Common myeloid progenitor, CD34-positive (primary cell): ENCODE measurements at regions not wholly inside any gene's neighbourhood (a gene's known extent, or its start where the extent isn't known, plus 50 kb on each side); places are given as distances from the start of the nearest gene placed in this dataset.

Source experiments
- CTCF ChIA-PET: fragments of 350-600 bp; sonication (Branson Sonifier 250); formaldehyde crosslinking; loops from one replicate; lab custom pipeline; 2021; ENCODE audit warnings: antibody characterized with exemption; lab: Charles Lee
- POLR2A ChIA-PET: fragments of 350-600 bp; sonication (Branson Sonifier 250); formaldehyde crosslinking; loops from one replicate; lab custom pipeline; 2021; ENCODE audit warnings: antibody characterized with exemption; lab: Charles Lee
- DNase-seq, 3 donors: peaks; one replicate each; pipeline versions ENCODE4 v3.0.0 to v3.0.0-alpha.2; 2013
- H3K27ac ChIP-seq, 2 experiments: 1 replicate in 1 of 2; 2 replicates in 1 of 2; pipeline ENCODE4 v1.7.0; 2013; ENCODE audit warnings: inconsistent platforms in 2 of 2, low read length in 2 of 2, mild to moderate bottlenecking in 2 of 2, low read depth in 1 of 2, moderate library complexity in 1 of 2; ENCODE audit not compliant: severe bottlenecking in 2 of 2, insufficient read depth in 1 of 2, poor library complexity in 1 of 2
- H3K27me3 ChIP-seq, 5 experiments: replicated peaks in 2 of 5; 1 replicate in 3 of 5; 2 replicates in 2 of 5; pipeline versions ENCODE4 v1.6.1 to v1.7.0; 2013; ENCODE audit warnings: low read length in 4 of 5, mild to moderate bottlenecking in 2 of 5, moderate library complexity in 2 of 5, inconsistent platforms in 1 of 5; ENCODE audit not compliant: insufficient read depth in 5 of 5, control insufficient read depth in 4 of 5
- H3K36me3 ChIP-seq, 4 experiments: 1 replicate in 2 of 4; 2 replicates in 2 of 4; pipeline versions ENCODE4 v1.6.1 to v1.7.0; 2013; ENCODE audit warnings: low read length in 3 of 4, control low read depth in 1 of 4, mild to moderate bottlenecking in 1 of 4; ENCODE audit not compliant: control insufficient read depth in 4 of 4, insufficient read depth in 4 of 4
- H3K4me1 ChIP-seq, 4 experiments: 1 replicate in 3 of 4; 2 replicates in 1 of 4; pipeline versions ENCODE4 v1.6.1 to v1.7.1; 2013; ENCODE audit warnings: low read length in 3 of 4, mild to moderate bottlenecking in 3 of 4, control low read depth in 1 of 4, inconsistent platforms in 1 of 4, moderate library complexity in 1 of 4; ENCODE audit not compliant: control insufficient read depth in 4 of 4, insufficient read depth in 4 of 4; ENCODE audit errors: control extremely low read depth in 1 of 4
- H3K4me3 ChIP-seq, 7 experiments: 1 replicate in 4 of 7; 2 replicates in 3 of 7; pipeline versions ENCODE4 v1.5.1 to v1.7.0; 2013; ENCODE audit warnings: mild to moderate bottlenecking in 7 of 7, low read length in 6 of 7, moderate library complexity in 6 of 7, inconsistent platforms in 2 of 7, low read depth in 2 of 7, control low read depth in 1 of 7; ENCODE audit not compliant: insufficient read depth in 4 of 7, control insufficient read depth in 1 of 7; ENCODE audit errors: extremely low read depth in 1 of 7
- H3K9me3 ChIP-seq, 5 experiments: 1 replicate in 4 of 5; 2 replicates in 1 of 5; pipeline versions ENCODE4 v1.6.1 to v1.7.1; 2013; ENCODE audit warnings: low read length in 4 of 5, mild to moderate bottlenecking in 2 of 5, inconsistent platforms in 1 of 5, low read depth in 1 of 5, moderate library complexity in 1 of 5; ENCODE audit not compliant: control insufficient read depth in 4 of 5, insufficient read depth in 2 of 5; ENCODE audit errors: control extremely low read depth in 1 of 5
- WGBS: methylation state at CpG from one replicate; pipeline ENCODE4 v1.1.5; 2013; ENCODE audit not compliant: insufficient coverage; 5-methylcytosine and 5-hydroxymethylcytosine counted together

GRCh38 chr2:113838744-113839444 is 51.0 kb upstream of the ACTR3 start:
- no peak overlapping the region for H3K4me3 ChIP-seq
- ChIA-PET CTCF (interaction anchor here (0.6 kb wide), 1 partner anchor 133 kb away, joined by 3 read pairs; no protein-coding TSS in a partner anchor), POLR2A (no interaction called here)
- DNase-seq = no peak
- no peak overlapping the region for H3K27ac ChIP-seq
- WGBS = 100% methylated on average over 2 of the region's 3 CpGs
- H3K36me3 ChIP-seq = no peaks in the 10 kb centered on the region
- H3K9me3 ChIP-seq = no peaks in the 10 kb centered on the region
- no peaks in the 10 kb centered on the region for H3K4me1 ChIP-seq
- H3K27me3 ChIP-seq = no peaks in the 10 kb centered on the region

GRCh38 chr2:113838277-113838676 is 51.6 kb upstream of the ACTR3 start:
- no peak overlapping the region for H3K4me3 ChIP-seq
- DNase-seq = no peak
- no CpG with 5 or more reads among the region's 2 CpGs for WGBS
- no peaks in the 10 kb centered on the region for H3K4me1 ChIP-seq
- H3K36me3 ChIP-seq = no peaks in the 10 kb centered on the region
- H3K27me3 ChIP-seq = no peaks in the 10 kb centered on the region
- ChIA-PET POLR2A (no interaction called here), CTCF (interaction anchor here (0.9 kb wide), 1 partner anchor 14 kb away, joined by 3 read pairs; no protein-coding TSS in a partner anchor)
- no peaks in the 10 kb centered on the region for H3K9me3 ChIP-seq
- H3K27ac ChIP-seq = no peak overlapping the region

- DNase-seq = no peak
- Histone ChIP-seq H3K4me3 (no peak overlapping the region), H3K9me3 (no peaks in the 10 kb centered on the region), H3K36me3 (no peaks in the 10 kb centered on the region), H3K27ac (no peak overlapping the region), H3K27me3 (no peaks in the 10 kb centered on the region), H3K4me1 (no peaks in the 10 kb centered on the region)
- WGBS = 97% methylated on average over 10 of the region's 11 CpGs
- CTCF ChIA-PET = no interaction called here
- POLR2A ChIA-PET = no interaction called here
Observed at GRCh38 chr2:113834051-113834730, 55.7 kb upstream of the ACTR3 start.

GRCh38 chr2:113832795-113833290 is 57.0 kb upstream of the ACTR3 start:
- H3K27ac ChIP-seq = no peak overlapping the region
- H3K4me3 ChIP-seq = no peak overlapping the region
- no peaks in the 10 kb centered on the region for H3K36me3 ChIP-seq
- ChIA-PET POLR2A (no interaction called here), CTCF (no interaction called here)
- H3K27me3 ChIP-seq = no peaks in the 10 kb centered on the region
- WGBS = no CpG with 5 or more reads among the region's 4 CpGs
- H3K4me1 ChIP-seq = no peaks in the 10 kb centered on the region
- H3K9me3 ChIP-seq = peaks cover 0 to 2% (median 0%) of the 10 kb centered on the region in 5 experiments
- no peak for DNase-seq

- Histone ChIP-seq H3K4me1 (no peaks in the 10 kb centered on the region), H3K36me3 (no peaks in the 10 kb centered on the region), H3K27me3 (no peaks in the 10 kb centered on the region), H3K27ac (no peak overlapping the region), H3K9me3 (peaks cover 0 to 2% (median 0%) of the 10 kb centered on the region in 5 experiments), H3K4me3 (no peak overlapping the region)
- ChIA-PET POLR2A (no interaction called here), CTCF (no interaction called here)
- DNase-seq = no peak
- WGBS = 89% methylated on average over 5 of the region's 6 CpGs
Observed at GRCh38 chr2:113831161-113831560, 58.7 kb upstream of the ACTR3 start.

- CTCF ChIA-PET = interaction anchor here (0.8 to 1.0 kb wide), 2 partner anchors 10 to 11 kb away, joined by 3 read pairs; no protein-coding TSS in a partner anchor
- no peak for DNase-seq
- H3K36me3 ChIP-seq = no peaks in the 10 kb centered on the region
- no peak overlapping the region for H3K4me3 ChIP-seq
- POLR2A ChIA-PET = no interaction called here
- no peaks in the 10 kb centered on the region for H3K4me1 ChIP-seq
- WGBS = no CpG with 5 or more reads among the region's 5 CpGs
- H3K9me3 ChIP-seq = peaks cover 0 to 2% (median 0%) of the 10 kb centered on the region in 5 experiments
- no peak overlapping the region for H3K27ac ChIP-seq
- no peaks in the 10 kb centered on the region for H3K27me3 ChIP-seq
Observed at GRCh38 chr2:113829761-113830160, 60.1 kb upstream of the ACTR3 start.

DNA sequence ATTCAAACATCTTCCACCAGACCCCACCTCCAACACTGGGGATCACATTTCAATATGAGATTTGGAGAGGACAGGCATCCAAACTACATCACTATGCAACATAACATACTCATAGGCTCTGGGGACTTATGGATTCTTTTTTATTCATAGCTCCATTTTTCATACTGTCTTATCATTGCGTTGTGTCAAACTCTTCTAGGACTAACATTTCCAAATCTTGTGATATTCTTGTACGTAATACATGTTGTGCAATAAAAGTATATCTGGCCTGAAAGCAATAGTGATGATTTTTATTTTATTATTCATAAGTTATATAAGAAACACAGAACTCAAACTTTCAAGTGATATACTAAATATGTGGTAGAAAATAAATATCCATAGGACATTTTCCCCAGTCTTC is 60.6 kb upstream of the ACTR3 start:
- Histone ChIP-seq H3K27me3 (no peaks in the 10 kb centered on the region), H3K4me3 (no peak overlapping the region), H3K4me1 (no peaks in the 10 kb centered on the region), H3K27ac (no peak overlapping the region), H3K9me3 (peaks cover 0 to 2% (median 0%) of the 10 kb centered on the region in 5 experiments), H3K36me3 (no peaks in the 10 kb centered on the region)
- ChIA-PET CTCF (interaction anchor here (0.8 to 1.0 kb wide), 2 partner anchors 9 to 11 kb away, joined by 3 read pairs; no protein-coding TSS in a partner anchor), POLR2A (no interaction called here)
- DNase-seq = no peak
- WGBS = no CpG with 5 or more reads among the region's 2 CpGs
